ENCODE measurements at regions not wholly inside any gene's neighbourhood (a gene's known extent, or its start where the extent isn't known, plus 50 kb on each side); places are given as distances from the start of the nearest gene placed in this dataset.

GRCh38 chr3:59163953-59164352 is 114.1 kb upstream of the CFAP20DC start:
- Histone ChIP-seq H3K36me3 (ENCODE audit: control insufficient read depth in 5 of 5, insufficient read depth in 5 of 5, low read length in 5 of 5) (no peaks in the 10 kb centered on the region), H3K27ac (ENCODE audit: low read depth, low read length) (no peak overlapping the region)

GRCh38 chr3:59161048-59161447 is 111.2 kb upstream of the CFAP20DC start:
- Histone ChIP-seq H3K27me3 (ENCODE audit: control insufficient read depth in 5 of 5, insufficient read depth in 4 of 5, low read length in 5 of 5) (no peaks in the 10 kb centered on the region), H3K9ac (ENCODE audit: low read length in 5 of 5) (no peak overlapping the region), H3K4me3 (ENCODE audit: low read depth in 1 of 5, low read length in 5 of 5) (no peak overlapping the region), H3K36me3 (ENCODE audit: control insufficient read depth in 5 of 5, insufficient read depth in 5 of 5, low read length in 5 of 5) (no peaks in the 10 kb centered on the region), H3K9me3 (ENCODE audit: control insufficient read depth in 5 of 5, low read length in 5 of 5) (no peaks in the 10 kb centered on the region), H3K4me1 (ENCODE audit: control insufficient read depth in 5 of 5, insufficient read depth in 5 of 5, low read length in 5 of 5) (no peaks in the 10 kb centered on the region), H3K27ac (ENCODE audit: low read depth, low read length) (no peak overlapping the region)

More at GRCh38 chr3:59163953-59164352, 114.1 kb upstream of the CFAP20DC start:
- H3K4me3 ChIP-seq (ENCODE audit: low read depth in 1 of 5, low read length in 5 of 5): no peak overlapping the region
- no peaks in the 10 kb centered on the region for H3K4me1 ChIP-seq (ENCODE audit: control insufficient read depth in 5 of 5, insufficient read depth in 5 of 5, low read length in 5 of 5)
- H3K9me3 ChIP-seq (ENCODE audit: control insufficient read depth in 5 of 5, low read length in 5 of 5): no peaks in the 10 kb centered on the region
- H3K27me3 ChIP-seq (ENCODE audit: control insufficient read depth in 5 of 5, insufficient read depth in 4 of 5, low read length in 5 of 5): no peaks in the 10 kb centered on the region
- no peak overlapping the region for H3K9ac ChIP-seq (ENCODE audit: low read length in 5 of 5)

- Histone ChIP-seq H3K36me3 (ENCODE audit: control insufficient read depth in 5 of 5, insufficient read depth in 5 of 5, low read length in 5 of 5) (no peaks in the 10 kb centered on the region), H3K9ac (ENCODE audit: low read length in 5 of 5) (no peak overlapping the region), H3K9me3 (ENCODE audit: control insufficient read depth in 5 of 5, low read length in 5 of 5) (no peaks in the 10 kb centered on the region), H3K27me3 (ENCODE audit: control insufficient read depth in 5 of 5, insufficient read depth in 4 of 5, low read length in 5 of 5) (no peaks in the 10 kb centered on the region), H3K4me1 (ENCODE audit: control insufficient read depth in 5 of 5, insufficient read depth in 5 of 5, low read length in 5 of 5) (no peaks in the 10 kb centered on the region), H3K27ac (ENCODE audit: low read depth, low read length) (no peak overlapping the region), H3K4me3 (ENCODE audit: low read depth in 1 of 5, low read length in 5 of 5) (no peak overlapping the region)
Observed at GRCh38 chr3:59160133-59160746, 110.4 kb upstream of the CFAP20DC start.

GRCh38 chr3:59153648-59154047 is 103.8 kb upstream of the CFAP20DC start:
- no peaks in the 10 kb centered on the region for H3K27me3 ChIP-seq (ENCODE audit: control insufficient read depth in 5 of 5, insufficient read depth in 4 of 5, low read length in 5 of 5)
- no peaks in the 10 kb centered on the region for H3K36me3 ChIP-seq (ENCODE audit: control insufficient read depth in 5 of 5, insufficient read depth in 5 of 5, low read length in 5 of 5)
- no peak overlapping the region for H3K27ac ChIP-seq (ENCODE audit: low read depth, low read length)
- no peaks in the 10 kb centered on the region for H3K4me1 ChIP-seq (ENCODE audit: control insufficient read depth in 5 of 5, insufficient read depth in 5 of 5, low read length in 5 of 5)
- H3K4me3 ChIP-seq (ENCODE audit: low read depth in 1 of 5, low read length in 5 of 5): no peak overlapping the region
- peaks cover 0 to 9% (median 2%) of the 10 kb centered on the region in 5 donors for H3K9me3 ChIP-seq (ENCODE audit: control insufficient read depth in 5 of 5, low read length in 5 of 5)
- no peak overlapping the region for H3K9ac ChIP-seq (ENCODE audit: low read length in 5 of 5)

- Histone ChIP-seq H3K4me1 (ENCODE audit: control insufficient read depth in 5 of 5, insufficient read depth in 5 of 5, low read length in 5 of 5) (no peaks in the 10 kb centered on the region), H3K27ac (ENCODE audit: low read depth, low read length) (no peak overlapping the region), H3K27me3 (ENCODE audit: control insufficient read depth in 5 of 5, insufficient read depth in 4 of 5, low read length in 5 of 5) (no peaks in the 10 kb centered on the region), H3K4me3 (ENCODE audit: low read depth in 1 of 5, low read length in 5 of 5) (no peak overlapping the region), H3K9ac (ENCODE audit: low read length in 5 of 5) (no peak overlapping the region), H3K9me3 (ENCODE audit: control insufficient read depth in 5 of 5, low read length in 5 of 5) (peaks cover 0 to 15% (median 5%) of the 10 kb centered on the region in 5 donors), H3K36me3 (ENCODE audit: control insufficient read depth in 5 of 5, insufficient read depth in 5 of 5, low read length in 5 of 5) (no peaks in the 10 kb centered on the region)
Observed at GRCh38 chr3:59152943-59153342, 103.1 kb upstream of the CFAP20DC start.

- H3K9ac ChIP-seq (ENCODE audit: low read length in 5 of 5): no peak overlapping the region
- H3K27ac ChIP-seq (ENCODE audit: low read depth, low read length): no peak overlapping the region
- no peak overlapping the region for H3K4me3 ChIP-seq (ENCODE audit: low read depth in 1 of 5, low read length in 5 of 5)
- H3K9me3 ChIP-seq (ENCODE audit: control insufficient read depth in 5 of 5, low read length in 5 of 5): peaks cover 4 to 17% (median 7%) of the 10 kb centered on the region in 5 donors
- H3K27me3 ChIP-seq (ENCODE audit: control insufficient read depth in 5 of 5, insufficient read depth in 4 of 5, low read length in 5 of 5): no peaks in the 10 kb centered on the region
- no peaks in the 10 kb centered on the region for H3K36me3 ChIP-seq (ENCODE audit: control insufficient read depth in 5 of 5, insufficient read depth in 5 of 5, low read length in 5 of 5)
- H3K4me1 ChIP-seq (ENCODE audit: control insufficient read depth in 5 of 5, insufficient read depth in 5 of 5, low read length in 5 of 5): no peaks in the 10 kb centered on the region
Observed at GRCh38 chr3:59150039-59150438, 100.2 kb upstream of the CFAP20DC start.

- H3K9ac ChIP-seq (ENCODE audit: low read length in 5 of 5): no peak overlapping the region
- no peaks in the 10 kb centered on the region for H3K27me3 ChIP-seq (ENCODE audit: control insufficient read depth in 5 of 5, insufficient read depth in 4 of 5, low read length in 5 of 5)
- peaks cover 4 to 17% (median 7%) of the 10 kb centered on the region in 5 donors for H3K9me3 ChIP-seq (ENCODE audit: control insufficient read depth in 5 of 5, low read length in 5 of 5)
- no peaks in the 10 kb centered on the region for H3K36me3 ChIP-seq (ENCODE audit: control insufficient read depth in 5 of 5, insufficient read depth in 5 of 5, low read length in 5 of 5)
- no peaks in the 10 kb centered on the region for H3K4me1 ChIP-seq (ENCODE audit: control insufficient read depth in 5 of 5, insufficient read depth in 5 of 5, low read length in 5 of 5)
- H3K4me3 ChIP-seq (ENCODE audit: low read depth in 1 of 5, low read length in 5 of 5): no peak overlapping the region
- H3K27ac ChIP-seq (ENCODE audit: low read depth, low read length): no peak overlapping the region
Observed at GRCh38 chr3:59149166-59149565, 99.3 kb upstream of the CFAP20DC start.

- no peak overlapping the region for H3K4me3 ChIP-seq (ENCODE audit: low read depth in 1 of 5, low read length in 5 of 5)
- no peaks in the 10 kb centered on the region for H3K27me3 ChIP-seq (ENCODE audit: control insufficient read depth in 5 of 5, insufficient read depth in 4 of 5, low read length in 5 of 5)
- peaks cover 3 to 6% (median 5%) of the 10 kb centered on the region in 5 donors for H3K9me3 ChIP-seq (ENCODE audit: control insufficient read depth in 5 of 5, low read length in 5 of 5)
- no peaks in the 10 kb centered on the region for H3K36me3 ChIP-seq (ENCODE audit: control insufficient read depth in 5 of 5, insufficient read depth in 5 of 5, low read length in 5 of 5)
- H3K4me1 ChIP-seq (ENCODE audit: control insufficient read depth in 5 of 5, insufficient read depth in 5 of 5, low read length in 5 of 5): no peaks in the 10 kb centered on the region
- no peak overlapping the region for H3K27ac ChIP-seq (ENCODE audit: low read depth, low read length)
- no peak overlapping the region for H3K9ac ChIP-seq (ENCODE audit: low read length in 5 of 5)
Observed at GRCh38 chr3:59143447-59143846, 93.6 kb upstream of the CFAP20DC start.

GRCh38 chr3:59142556-59142955 is 92.7 kb upstream of the CFAP20DC start:
- H3K4me3 ChIP-seq (ENCODE audit: low read depth in 1 of 5, low read length in 5 of 5): no peak overlapping the region
- H3K4me1 ChIP-seq (ENCODE audit: control insufficient read depth in 5 of 5, insufficient read depth in 5 of 5, low read length in 5 of 5): no peaks in the 10 kb centered on the region
- no peaks in the 10 kb centered on the region for H3K36me3 ChIP-seq (ENCODE audit: control insufficient read depth in 5 of 5, insufficient read depth in 5 of 5, low read length in 5 of 5)
- no peak overlapping the region for H3K27ac ChIP-seq (ENCODE audit: low read depth, low read length)
- H3K9me3 ChIP-seq (ENCODE audit: control insufficient read depth in 5 of 5, low read length in 5 of 5): peaks cover 0 to 6% (median 4%) of the 10 kb centered on the region in 5 donors
- no peak overlapping the region for H3K9ac ChIP-seq (ENCODE audit: low read length in 5 of 5)
- no peaks in the 10 kb centered on the region for H3K27me3 ChIP-seq (ENCODE audit: control insufficient read depth in 5 of 5, insufficient read depth in 4 of 5, low read length in 5 of 5)

- Histone ChIP-seq H3K36me3 (ENCODE audit: control insufficient read depth in 5 of 5, insufficient read depth in 5 of 5, low read length in 5 of 5) (no peaks in the 10 kb centered on the region), H3K9ac (ENCODE audit: low read length in 5 of 5) (no peak overlapping the region), H3K27me3 (ENCODE audit: control insufficient read depth in 5 of 5, insufficient read depth in 4 of 5, low read length in 5 of 5) (no peaks in the 10 kb centered on the region), H3K9me3 (ENCODE audit: control insufficient read depth in 5 of 5, low read length in 5 of 5) (no peaks in the 10 kb centered on the region), H3K4me3 (ENCODE audit: low read depth in 1 of 5, low read length in 5 of 5) (no peak overlapping the region), H3K27ac (ENCODE audit: low read depth, low read length) (no peak overlapping the region), H3K4me1 (ENCODE audit: control insufficient read depth in 5 of 5, insufficient read depth in 5 of 5, low read length in 5 of 5) (no peaks in the 10 kb centered on the region)
Observed at GRCh38 chr3:59138966-59139365, 89.1 kb upstream of the CFAP20DC start.
